ENCODE measurements at regions not wholly inside any gene's neighbourhood (a gene's known extent, or its start where the extent isn't known, plus 50 kb on each side); places are given as distances from the start of the nearest gene placed in this dataset.

GRCh38 chr12:24025153-24025798 lies 75.8 kb upstream of the SOX5 start:
- no peak overlapping the region for H3K4me3 ChIP-seq (ENCODE audit: low read depth, low read length)
- H3K4me1 ChIP-seq (ENCODE audit: control insufficient read depth, insufficient read depth, low read length), result no peaks in the 10 kb centered on the region
- H3K9ac ChIP-seq (ENCODE audit: low read depth, low read length), result no peak overlapping the region
- no peaks in the 10 kb centered on the region for H3K36me3 ChIP-seq (ENCODE audit: control insufficient read depth, insufficient read depth, low read length)
- no peaks in the 10 kb centered on the region for H3K27me3 ChIP-seq (ENCODE audit: control insufficient read depth, insufficient read depth, low read length)
- no peaks in the 10 kb centered on the region for H3K9me3 ChIP-seq (ENCODE audit: control insufficient read depth, insufficient read depth, low read length)

- H3K9ac ChIP-seq (ENCODE audit: low read depth, low read length), result no peak overlapping the region
- H3K27me3 ChIP-seq (ENCODE audit: control insufficient read depth, insufficient read depth, low read length), result no peaks in the 10 kb centered on the region
- no peaks in the 10 kb centered on the region for H3K36me3 ChIP-seq (ENCODE audit: control insufficient read depth, insufficient read depth, low read length)
- H3K9me3 ChIP-seq (ENCODE audit: control insufficient read depth, insufficient read depth, low read length), result no peaks in the 10 kb centered on the region
- H3K4me1 ChIP-seq (ENCODE audit: control insufficient read depth, insufficient read depth, low read length), result no peaks in the 10 kb centered on the region
- no peak overlapping the region for H3K4me3 ChIP-seq (ENCODE audit: low read depth, low read length)
Observed at GRCh38 chr12:24023081-24023480, 73.6 kb upstream of the SOX5 start.

- no peaks in the 10 kb centered on the region for H3K4me1 ChIP-seq (ENCODE audit: control insufficient read depth, insufficient read depth, low read length)
- H3K9ac ChIP-seq (ENCODE audit: low read depth, low read length), result no peak overlapping the region
- H3K4me3 ChIP-seq (ENCODE audit: low read depth, low read length), result no peak overlapping the region
- H3K36me3 ChIP-seq (ENCODE audit: control insufficient read depth, insufficient read depth, low read length), result no peaks in the 10 kb centered on the region
- peaks cover 6% of the 10 kb centered on the region for H3K27me3 ChIP-seq (ENCODE audit: control insufficient read depth, insufficient read depth, low read length)
- no peaks in the 10 kb centered on the region for H3K9me3 ChIP-seq (ENCODE audit: control insufficient read depth, insufficient read depth, low read length)
Observed at GRCh38 chr12:24021164-24021502, 71.7 kb upstream of the SOX5 start.

- Histone ChIP-seq H3K4me3 (ENCODE audit: low read depth, low read length) (no peak overlapping the region), H3K36me3 (ENCODE audit: control insufficient read depth, insufficient read depth, low read length) (no peaks in the 10 kb centered on the region), H3K9me3 (ENCODE audit: control insufficient read depth, insufficient read depth, low read length) (no peaks in the 10 kb centered on the region), H3K27me3 (ENCODE audit: control insufficient read depth, insufficient read depth, low read length) (peaks cover 10% of the 10 kb centered on the region), H3K4me1 (ENCODE audit: control insufficient read depth, insufficient read depth, low read length) (no peaks in the 10 kb centered on the region), H3K9ac (ENCODE audit: low read depth, low read length) (no peak overlapping the region)
Observed at GRCh38 chr12:24020397-24021163, 71.1 kb upstream of the SOX5 start.

- Histone ChIP-seq H3K36me3 (ENCODE audit: control insufficient read depth, insufficient read depth, low read length) (no peaks in the 10 kb centered on the region), H3K27me3 (ENCODE audit: control insufficient read depth, insufficient read depth, low read length) (peaks cover 22% of the 10 kb centered on the region), H3K4me1 (ENCODE audit: control insufficient read depth, insufficient read depth, low read length) (peaks cover 9% of the 10 kb centered on the region), H3K9ac (ENCODE audit: low read depth, low read length) (no peak overlapping the region), H3K4me3 (ENCODE audit: low read depth, low read length) (no peak overlapping the region), H3K9me3 (ENCODE audit: control insufficient read depth, insufficient read depth, low read length) (no peaks in the 10 kb centered on the region)
Observed at GRCh38 chr12:24015833-24016160, 66.3 kb upstream of the SOX5 start.

- Histone ChIP-seq H3K36me3 (ENCODE audit: control insufficient read depth, insufficient read depth, low read length) (no peaks in the 10 kb centered on the region), H3K9me3 (ENCODE audit: control insufficient read depth, insufficient read depth, low read length) (no peaks in the 10 kb centered on the region), H3K9ac (ENCODE audit: low read depth, low read length) (no peak overlapping the region), H3K4me1 (ENCODE audit: control insufficient read depth, insufficient read depth, low read length) (peaks cover 9% of the 10 kb centered on the region), H3K4me3 (ENCODE audit: low read depth, low read length) (no peak overlapping the region), H3K27me3 (ENCODE audit: control insufficient read depth, insufficient read depth, low read length) (peaks cover 22% of the 10 kb centered on the region)
Observed at GRCh38 chr12:24014915-24015832, 65.7 kb upstream of the SOX5 start.

GRCh38 chr12:24014240-24014639 lies 64.8 kb upstream of the SOX5 start:
- Histone ChIP-seq H3K27me3 (ENCODE audit: control insufficient read depth, insufficient read depth, low read length) (peaks cover 22% of the 10 kb centered on the region), H3K4me3 (ENCODE audit: low read depth, low read length) (no peak overlapping the region)

GRCh38 chr12:24012528-24012927 lies 63.1 kb upstream of the SOX5 start:
- no peak overlapping the region for H3K4me3 ChIP-seq (ENCODE audit: low read depth, low read length)
- no peak overlapping the region for H3K9ac ChIP-seq (ENCODE audit: low read depth, low read length)
- H3K27me3 ChIP-seq (ENCODE audit: control insufficient read depth, insufficient read depth, low read length), result peaks cover 22% of the 10 kb centered on the region
- no peaks in the 10 kb centered on the region for H3K9me3 ChIP-seq (ENCODE audit: control insufficient read depth, insufficient read depth, low read length)
- H3K36me3 ChIP-seq (ENCODE audit: control insufficient read depth, insufficient read depth, low read length), result no peaks in the 10 kb centered on the region
- H3K4me1 ChIP-seq (ENCODE audit: control insufficient read depth, insufficient read depth, low read length), result peaks cover 9% of the 10 kb centered on the region

More at GRCh38 chr12:24014240-24014639, 64.8 kb upstream of the SOX5 start:
- H3K9me3 ChIP-seq (ENCODE audit: control insufficient read depth, insufficient read depth, low read length), result no peaks in the 10 kb centered on the region
- H3K4me1 ChIP-seq (ENCODE audit: control insufficient read depth, insufficient read depth, low read length), result peaks cover 9% of the 10 kb centered on the region
- no peak overlapping the region for H3K9ac ChIP-seq (ENCODE audit: low read depth, low read length)
- H3K36me3 ChIP-seq (ENCODE audit: control insufficient read depth, insufficient read depth, low read length), result no peaks in the 10 kb centered on the region

- Histone ChIP-seq H3K27me3 (ENCODE audit: control insufficient read depth, insufficient read depth, low read length) (peaks cover 22% of the 10 kb centered on the region), H3K4me1 (ENCODE audit: control insufficient read depth, insufficient read depth, low read length) (peaks cover 9% of the 10 kb centered on the region), H3K9me3 (ENCODE audit: control insufficient read depth, insufficient read depth, low read length) (no peaks in the 10 kb centered on the region), H3K36me3 (ENCODE audit: control insufficient read depth, insufficient read depth, low read length) (no peaks in the 10 kb centered on the region), H3K4me3 (ENCODE audit: low read depth, low read length) (no peak overlapping the region), H3K9ac (ENCODE audit: low read depth, low read length) (no peak overlapping the region)
Observed at GRCh38 chr12:24011927-24012507, 62.5 kb upstream of the SOX5 start.

GRCh38 chr12:24008166-24008565 lies 58.7 kb upstream of the SOX5 start:
- Histone ChIP-seq H3K4me3 (ENCODE audit: low read depth, low read length) (no peak overlapping the region), H3K9me3 (ENCODE audit: control insufficient read depth, insufficient read depth, low read length) (no peaks in the 10 kb centered on the region), H3K36me3 (ENCODE audit: control insufficient read depth, insufficient read depth, low read length) (no peaks in the 10 kb centered on the region)

More at GRCh38 chr12:24008166-24008565, 58.7 kb upstream of the SOX5 start:
- Histone ChIP-seq H3K4me1 (ENCODE audit: control insufficient read depth, insufficient read depth, low read length) (no peaks in the 10 kb centered on the region), H3K9ac (ENCODE audit: low read depth, low read length) (no peak overlapping the region), H3K27me3 (ENCODE audit: control insufficient read depth, insufficient read depth, low read length) (peaks cover 4% of the 10 kb centered on the region)
